IMR-90 (cell line): ENCODE measurements at regions not wholly inside any gene's neighbourhood (a gene's known extent, or its start where the extent isn't known, plus 50 kb on each side); places are given as distances from the start of the nearest gene placed in this dataset.

Experiments used
- ATAC-seq: fragments of 200-7000 bp; cut with Tn5 transposase; 2 replicates; pipeline ENCODE4 v1.9.1; 2020; ENCODE audit warnings: low read depth, mild to moderate bottlenecking, moderate library complexity
- BruUV-seq: library from RNA; stranded (reverse); fragments of 400-500 nt; replicated peaks from 2 replicates; lab custom pipeline; 2021; lab: Mats Ljungman, UMichigan
- CTCF ChIA-PET: fragments of 300-600 bp; formaldehyde crosslinking; extraction: SDS; loops from one replicate; lab custom pipeline; 2021; ENCODE audit warnings: antibody characterized with exemption; lab: Yijun Ruan, JAX
- POLR2A ChIA-PET: fragments of 300-600 bp; sonication (Branson Sonifier 250); formaldehyde crosslinking; loops from one replicate; lab custom pipeline; 2022; ENCODE audit warnings: antibody characterized with exemption; ENCODE audit not compliant: unreplicated experiment; lab: Charles Lee
- DNase-seq: peaks from one replicate; pipeline ENCODE4 v3.0.0; 2013
- H2AFZ ChIP-seq: replicated peaks from 2 replicates; pipeline ENCODE3; 2013; ENCODE audit warnings: low read length, mild to moderate bottlenecking; ENCODE audit not compliant: poor library complexity
- H2AK5ac ChIP-seq: 2 replicates; pipeline ENCODE4 v1.6.1; 2013; ENCODE audit warnings: low read depth, low read length, inconsistent platforms
- H2AK9ac ChIP-seq: replicated peaks from 2 replicates; pipeline ENCODE3; 2013; ENCODE audit warnings: mild to moderate bottlenecking, low read depth, low read length, moderate library complexity; ENCODE audit not compliant: poor library complexity
- H2BK120ac ChIP-seq: 2 replicates; pipeline ENCODE4 v1.6.1; 2013; ENCODE audit warnings: low read depth, low read length, inconsistent platforms
- H2BK15ac ChIP-seq: 3 replicates; pipeline ENCODE4 v1.6.1; 2013; ENCODE audit warnings: low read depth, low read length, inconsistent platforms
- H2BK20ac ChIP-seq: 2 replicates; pipeline ENCODE4 v1.6.1; 2013; ENCODE audit warnings: low read depth, mild to moderate bottlenecking, inconsistent platforms, low read length, moderate library complexity
- H2BK5ac ChIP-seq: 2 replicates; pipeline ENCODE4 v1.6.1; 2013; ENCODE audit warnings: mild to moderate bottlenecking, low read depth, low read length, inconsistent platforms; ENCODE audit not compliant: poor library complexity, severe bottlenecking
- H3K14ac ChIP-seq: replicated peaks from 2 replicates; pipeline ENCODE4 v1.6.1; 2013; ENCODE audit warnings: low read depth, low read length, inconsistent platforms
- H3K18ac ChIP-seq: 2 replicates; pipeline ENCODE4 v1.6.1; 2013; ENCODE audit warnings: low read depth, low read length, control low read depth
- H3K23ac ChIP-seq: 2 replicates; pipeline ENCODE4 v1.6.1; 2013; ENCODE audit warnings: low read depth, low read length, inconsistent platforms
- H3K27ac ChIP-seq: 2 replicates; pipeline ENCODE4 v1.5.1; 2013; ENCODE audit warnings: mild to moderate bottlenecking, control low read depth, low read length; ENCODE audit not compliant: insufficient read depth
- H3K27me3 ChIP-seq: 2 replicates; pipeline ENCODE4 v1.6.1; 2013; ENCODE audit warnings: low read length; ENCODE audit not compliant: control insufficient read depth, insufficient read depth
- H3K36me3 ChIP-seq: 2 replicates; pipeline ENCODE4 v1.6.1; 2013; ENCODE audit warnings: low read length, mixed read lengths; ENCODE audit not compliant: control insufficient read depth, insufficient read depth
- H3K4ac ChIP-seq: 2 replicates; pipeline ENCODE4 v1.6.1; 2013; ENCODE audit warnings: low read depth, low read length, inconsistent platforms
- H3K4me1 ChIP-seq: 2 replicates; pipeline ENCODE4 v1.6.1; 2013; ENCODE audit warnings: low read length, mixed read lengths; ENCODE audit not compliant: control insufficient read depth, insufficient read depth
- H3K4me2 ChIP-seq: 2 replicates; pipeline ENCODE4 v1.6.1; 2013; ENCODE audit warnings: low read depth, mild to moderate bottlenecking, control low read depth, low read length, moderate library complexity
- H3K4me3 ChIP-seq: 2 replicates; pipeline ENCODE4 v1.5.1; 2013; ENCODE audit warnings: low read depth, mild to moderate bottlenecking, control low read depth, low read length, moderate library complexity; ENCODE audit not compliant: insufficient read depth
- H3K56ac ChIP-seq: 2 replicates; pipeline ENCODE4 v1.6.1; 2013; ENCODE audit warnings: low read length, inconsistent platforms; ENCODE audit not compliant: insufficient read depth; ENCODE audit errors: extremely low read depth
- H3K79me1 ChIP-seq, 2 experiments: 2 replicates each; pipeline ENCODE4 v1.6.1; 2013; ENCODE audit warnings: low read length in 2 of 2, inconsistent platforms in 1 of 2, low read depth in 1 of 2
- H3K9ac ChIP-seq: 2 replicates; pipeline ENCODE4 v1.6.1; 2013; ENCODE audit warnings: low read depth, low read length, control low read depth
- H3K9me1 ChIP-seq: 2 replicates; pipeline ENCODE4 v1.6.1; 2013; ENCODE audit warnings: low read length, inconsistent platforms; ENCODE audit not compliant: insufficient read depth
- H3K9me3 ChIP-seq: 2 replicates; pipeline ENCODE4 v1.6.1; 2013; ENCODE audit warnings: low read length; ENCODE audit not compliant: control insufficient read depth, insufficient read depth
- H4K20me1 ChIP-seq: 2 replicates; pipeline ENCODE4 v1.6.1; 2013; ENCODE audit warnings: low read length, inconsistent platforms; ENCODE audit not compliant: insufficient read depth
- H4K5ac ChIP-seq: 2 replicates; pipeline ENCODE4 v1.6.1; 2013; ENCODE audit warnings: mild to moderate bottlenecking, low read depth, low read length, control low read depth
- H4K8ac ChIP-seq, 2 experiments: 2 replicates each; pipeline ENCODE4 v1.6.1; 2013; ENCODE audit warnings: low read depth in 2 of 2, low read length in 2 of 2, control low read depth in 1 of 2, inconsistent platforms in 1 of 2
- H4K91ac ChIP-seq: 2 replicates; pipeline ENCODE4 v1.6.1; 2013; ENCODE audit warnings: low read depth, low read length, inconsistent platforms; ENCODE audit not compliant: insufficient read depth
- BHLHE40 ChIP-seq: fragments of 150-350 bp; IDR thresholded peaks from 2 replicates; pipeline ENCODE4 v1.6.1; 2016; ENCODE audit warnings: mild to moderate bottlenecking, low read depth, low read length
- FOS ChIP-seq: fragments of 150-350 bp; IDR thresholded peaks from 2 replicates; pipeline ENCODE4 v1.6.1; 2016; ENCODE audit warnings: low read depth, low read length
- MAFK ChIP-seq: IDR thresholded peaks from 2 replicates; pipeline ENCODE4 v1.6.1; 2012; ENCODE audit warnings: low read depth, low read length, improper control_type of control experiment
- MAZ ChIP-seq: IDR thresholded peaks from 2 replicates; pipeline ENCODE4 v1.6.1; 2012; ENCODE audit warnings: low read depth, mild to moderate bottlenecking, low read length, improper control_type of control experiment, moderate library complexity, borderline replicate concordance
- MXI1 ChIP-seq: IDR thresholded peaks from 2 replicates; pipeline ENCODE4 v1.6.1; 2012; ENCODE audit warnings: low read depth, mild to moderate bottlenecking, low read length, moderate library complexity, borderline replicate concordance
- NFE2L2 ChIP-seq: fragments of 150-350 bp; IDR thresholded peaks from 2 replicates; pipeline ENCODE4 v1.6.1; 2016; ENCODE audit warnings: low read depth, mild to moderate bottlenecking, low read length
- SMC3 ChIP-seq: fragments of 150-350 bp; IDR thresholded peaks from 2 replicates; pipeline ENCODE4 v1.6.1; 2016; ENCODE audit warnings: low read depth, mild to moderate bottlenecking, antibody characterized with exemption, low read length, moderate library complexity
- WGBS, 2 experiments: methylation state at CpG; one replicate each; pipeline versions ENCODE4 v1.1.5 to v1.1.7; 2013; ENCODE audit warnings: missing lambda C conversion rate in 2 of 2; ENCODE audit not compliant: insufficient read length in 1 of 2; ENCODE audit errors: extremely low coverage in 2 of 2; 5-methylcytosine and 5-hydroxymethylcytosine counted together
- dilution Hi-C: fragments of 300-500 bp; cut with HindIII; formaldehyde crosslinking; loops from one replicate; pipeline ENCODE4 v1.14.3; 2018; ENCODE audit warnings: low sequenced_read_pairs; ENCODE audit not compliant: unreplicated experiment
- in situ Hi-C: fragments of 300-500 bp; cut with MboI; formaldehyde crosslinking; loops from 3 replicates; pipeline ENCODE4 v1.14.3; 2019; ENCODE audit warnings: low sequenced_read_pairs, inconsistent platforms, mixed read lengths
- intact Hi-C: fragments of 100-400 bp; cut with micrococcal nuclease; formaldehyde crosslinking; loops from 2 replicates; pipeline ENCODE4 v1.10.0; 2022
- TF ChIP-seq, protein P1 (sequence below): fragments of 150-350 bp; IDR thresholded peaks from 2 replicates; pipeline ENCODE4 v1.6.1; 2016; ENCODE audit warnings: low read depth, mild to moderate bottlenecking, low read length, moderate library complexity, borderline replicate concordance
- TF ChIP-seq, protein P2 (sequence below): fragments of 150-350 bp; IDR thresholded peaks from 2 replicates; pipeline ENCODE4 v1.6.1; 2017; ENCODE audit warnings: mild to moderate bottlenecking, antibody characterized with exemption, low read length, low read depth

DNA sequence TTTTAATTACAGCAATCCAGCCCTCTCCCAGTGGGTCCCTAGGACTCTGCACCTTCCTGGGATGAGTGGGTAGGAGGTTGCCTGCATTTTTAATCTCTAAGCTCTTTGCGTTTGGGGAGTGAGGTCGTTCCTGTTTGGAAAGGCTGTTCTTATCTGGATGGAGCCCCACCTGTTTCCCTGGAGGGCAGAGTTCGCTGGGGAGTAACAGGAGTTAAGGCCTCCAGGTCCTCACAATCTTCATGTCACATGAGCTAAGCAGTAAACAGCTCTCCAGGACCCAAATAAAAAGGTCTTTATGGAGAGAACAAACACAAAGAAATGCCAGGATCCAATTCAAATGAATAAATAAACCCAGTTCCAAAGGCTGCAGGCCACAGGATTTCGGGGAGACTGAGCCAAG lies 56.0 kb upstream of the RFLNA start:
- no peak overlapping the region for H2AK9ac ChIP-seq
- no CpG with 5 or more reads among the region's 4 CpGs for WGBS, 2 experiments
- H4K8ac ChIP-seq, result no peak overlapping the region
- TF ChIP-seq MAFK, result no peak
- no peak for TF ChIP-seq MXI1
- TF ChIP-seq SMC3, result no peak
- TF ChIP-seq FOS, result no peak
- TF ChIP-seq MAZ, result no peak
- TF ChIP-seq, protein P1, sequence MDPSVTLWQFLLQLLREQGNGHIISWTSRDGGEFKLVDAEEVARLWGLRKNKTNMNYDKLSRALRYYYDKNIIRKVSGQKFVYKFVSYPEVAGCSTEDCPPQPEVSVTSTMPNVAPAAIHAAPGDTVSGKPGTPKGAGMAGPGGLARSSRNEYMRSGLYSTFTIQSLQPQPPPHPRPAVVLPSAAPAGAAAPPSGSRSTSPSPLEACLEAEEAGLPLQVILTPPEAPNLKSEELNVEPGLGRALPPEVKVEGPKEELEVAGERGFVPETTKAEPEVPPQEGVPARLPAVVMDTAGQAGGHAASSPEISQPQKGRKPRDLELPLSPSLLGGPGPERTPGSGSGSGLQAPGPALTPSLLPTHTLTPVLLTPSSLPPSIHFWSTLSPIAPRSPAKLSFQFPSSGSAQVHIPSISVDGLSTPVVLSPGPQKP, result no peak
- no peak for TF ChIP-seq BHLHE40
- TF ChIP-seq, protein P2, sequence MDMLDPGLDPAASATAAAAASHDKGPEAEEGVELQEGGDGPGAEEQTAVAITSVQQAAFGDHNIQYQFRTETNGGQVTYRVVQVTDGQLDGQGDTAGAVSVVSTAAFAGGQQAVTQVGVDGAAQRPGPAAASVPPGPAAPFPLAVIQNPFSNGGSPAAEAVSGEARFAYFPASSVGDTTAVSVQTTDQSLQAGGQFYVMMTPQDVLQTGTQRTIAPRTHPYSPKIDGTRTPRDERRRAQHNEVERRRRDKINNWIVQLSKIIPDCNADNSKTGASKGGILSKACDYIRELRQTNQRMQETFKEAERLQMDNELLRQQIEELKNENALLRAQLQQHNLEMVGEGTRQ, result no peak
- TF ChIP-seq NFE2L2, result no peak
- no peaks in the 10 kb centered on the region for H4K20me1 ChIP-seq
- H2AK5ac ChIP-seq, result no peak overlapping the region
- peaks cover 15% of the 10 kb centered on the region for H3K27me3 ChIP-seq
- in situ Hi-C loops (no loop called here), dilution Hi-C loops (no loop called here), intact Hi-C loops (no loop called here)
- H3K36me3 ChIP-seq, result no peaks in the 10 kb centered on the region
- H2BK15ac ChIP-seq, result no peak overlapping the region
- H4K5ac ChIP-seq, result no peak overlapping the region
- H3K56ac ChIP-seq, result no peak overlapping the region
- H3K4me3 ChIP-seq, result no peak overlapping the region
- no peak for ATAC-seq
- ChIA-PET CTCF (no interaction called here), POLR2A (no interaction called here)
- H3K9ac ChIP-seq, result no peak overlapping the region
- H4K91ac ChIP-seq, result no peak overlapping the region
- no peaks in the 10 kb centered on the region for H3K79me1 ChIP-seq
- no peak overlapping the region for H3K27ac ChIP-seq
- no peak for DNase-seq
- no peaks in the 10 kb centered on the region for H3K9me3 ChIP-seq
- no peak overlapping the region for H3K23ac ChIP-seq
- no peak overlapping the region for H2BK20ac ChIP-seq
- no peak overlapping the region for H2BK120ac ChIP-seq
- no TSS peak for BruUV-seq
- H2BK5ac ChIP-seq, result no peak overlapping the region
- no peak overlapping the region for H3K14ac ChIP-seq
- no peak overlapping the region for H3K4ac ChIP-seq
- peaks cover 6% of the 10 kb centered on the region for H3K4me1 ChIP-seq
- H2AFZ ChIP-seq, result no peak overlapping the region
- no peak overlapping the region for H3K18ac ChIP-seq
- no peak overlapping the region for H3K4me2 ChIP-seq
- no peaks in the 10 kb centered on the region for H3K9me1 ChIP-seq
